HFF-Myc (cell line): ENCODE measurements at regions not wholly inside any gene's neighbourhood (a gene's known extent, or its start where the extent isn't known, plus 50 kb on each side); places are given as distances from the start of the nearest gene placed in this dataset.

ENCODE experiments used
- DNase-seq: peaks from one replicate; pipeline ENCODE4 v3.0.0-alpha.2; 2011; ENCODE audit warnings: low read depth; ENCODE audit errors: extremely low read depth
- H3K4me3 ChIP-seq: replicated peaks from 2 replicates; pipeline ENCODE4 v1.5.1; 2011; ENCODE audit warnings: low read depth, mild to moderate bottlenecking, control low read depth, low read length
- TF ChIP-seq, protein P1 (sequence below): IDR thresholded peaks from 2 replicates; pipeline ENCODE4 v1.5.1; 2012; ENCODE audit warnings: mild to moderate bottlenecking, low read depth, low read length, control low read depth; ENCODE audit errors: missing control alignments

DNA sequence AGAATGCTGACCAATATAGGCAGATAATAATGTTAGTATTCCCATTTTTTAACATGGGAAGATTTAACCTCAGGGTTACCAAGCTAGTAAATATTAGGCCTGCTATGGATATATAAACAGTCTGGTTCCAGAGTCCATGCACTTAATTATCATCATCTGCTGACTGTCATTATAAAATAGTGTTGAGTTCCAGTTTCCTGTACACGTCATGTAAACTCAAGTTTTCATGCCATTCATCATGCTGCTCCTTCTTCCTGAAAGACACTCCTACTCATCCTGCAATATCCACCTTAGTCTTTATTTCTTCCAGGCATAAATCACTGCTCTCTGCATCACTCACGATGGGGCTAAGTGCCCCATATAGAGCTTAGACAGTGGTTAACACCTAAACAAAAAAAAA, 420.8 kb upstream of the SPHKAP start:
- DNase-seq, result peak; percentile 67
- H3K4me3 ChIP-seq, result no peak overlapping the region
- TF ChIP-seq, protein P1, sequence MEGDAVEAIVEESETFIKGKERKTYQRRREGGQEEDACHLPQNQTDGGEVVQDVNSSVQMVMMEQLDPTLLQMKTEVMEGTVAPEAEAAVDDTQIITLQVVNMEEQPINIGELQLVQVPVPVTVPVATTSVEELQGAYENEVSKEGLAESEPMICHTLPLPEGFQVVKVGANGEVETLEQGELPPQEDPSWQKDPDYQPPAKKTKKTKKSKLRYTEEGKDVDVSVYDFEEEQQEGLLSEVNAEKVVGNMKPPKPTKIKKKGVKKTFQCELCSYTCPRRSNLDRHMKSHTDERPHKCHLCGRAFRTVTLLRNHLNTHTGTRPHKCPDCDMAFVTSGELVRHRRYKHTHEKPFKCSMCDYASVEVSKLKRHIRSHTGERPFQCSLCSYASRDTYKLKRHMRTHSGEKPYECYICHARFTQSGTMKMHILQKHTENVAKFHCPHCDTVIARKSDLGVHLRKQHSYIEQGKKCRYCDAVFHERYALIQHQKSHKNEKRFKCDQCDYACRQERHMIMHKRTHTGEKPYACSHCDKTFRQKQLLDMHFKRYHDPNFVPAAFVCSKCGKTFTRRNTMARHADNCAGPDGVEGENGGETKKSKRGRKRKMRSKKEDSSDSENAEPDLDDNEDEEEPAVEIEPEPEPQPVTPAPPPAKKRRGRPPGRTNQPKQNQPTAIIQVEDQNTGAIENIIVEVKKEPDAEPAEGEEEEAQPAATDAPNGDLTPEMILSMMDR, result no peak

GRCh38 chr2:228600265-228600664, 418.8 kb upstream of the SPHKAP start:
- TF ChIP-seq, protein P1, result no peak
- DNase-seq, result peak; percentile 74
- no peak overlapping the region for H3K4me3 ChIP-seq

DNA sequence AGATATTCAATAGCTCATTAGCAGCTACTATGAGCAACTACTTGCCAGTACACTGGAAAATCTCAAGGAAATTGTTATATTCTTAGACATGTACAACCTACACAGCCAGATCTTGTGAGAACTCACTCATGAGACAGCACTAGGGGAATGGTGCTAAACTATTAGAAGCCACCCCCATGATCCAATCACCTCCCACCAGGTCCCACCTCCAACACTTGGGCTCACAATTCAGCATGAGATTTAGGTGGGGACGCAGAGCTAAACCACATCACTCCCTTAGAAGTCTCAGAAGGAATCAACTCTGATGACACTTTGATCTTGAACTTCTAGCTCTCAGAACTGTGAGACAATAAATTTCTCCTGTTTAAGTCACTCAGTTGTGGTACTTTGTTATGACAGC, 418.3 kb upstream of the SPHKAP start:
- no peak overlapping the region for H3K4me3 ChIP-seq
- DNase-seq, result no peak
- TF ChIP-seq, protein P1, result no peak

- no peak for DNase-seq
- TF ChIP-seq, protein P1, result no peak
- H3K4me3 ChIP-seq, result no peak overlapping the region
Observed at GRCh38 chr2:228599297-228599696, 417.8 kb upstream of the SPHKAP start.

DNA sequence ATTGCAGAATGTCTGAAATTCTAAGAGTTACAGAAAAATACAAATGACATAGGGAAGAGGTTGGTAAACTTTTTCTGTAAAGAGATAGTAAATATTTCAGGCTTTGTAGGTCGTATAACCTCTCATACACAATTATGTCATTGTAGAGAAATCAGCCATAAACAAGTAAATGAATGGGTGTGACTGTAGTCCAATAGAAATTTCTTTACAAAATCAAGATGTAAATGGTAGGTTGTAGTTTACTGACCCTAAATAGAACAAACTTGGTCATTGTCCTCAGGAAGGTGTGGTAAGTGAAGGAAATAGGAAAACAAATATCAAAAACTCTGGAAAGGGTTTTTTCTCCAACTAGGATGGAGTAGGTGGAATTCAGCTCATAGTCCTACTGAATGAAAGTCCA, 415.5 kb upstream of the SPHKAP start:
- TF ChIP-seq, protein P1, result no peak

GRCh38 chr2:228594012-228594411, 412.5 kb upstream of the SPHKAP start:
- no peak for DNase-seq
- TF ChIP-seq, protein P1, result no peak
- H3K4me3 ChIP-seq, result no peak overlapping the region

More for the DNA sequence above, 415.5 kb upstream of the SPHKAP start:
- H3K4me3 ChIP-seq, result no peak overlapping the region
- DNase-seq, result no peak

- no peak overlapping the region for H3K4me3 ChIP-seq
- no peak for DNase-seq
- TF ChIP-seq, protein P1, result no peak
Observed at GRCh38 chr2:228592925-228593324, 411.4 kb upstream of the SPHKAP start.
